ENCODE measurements at regions not wholly inside any gene's neighbourhood (a gene's known extent, or its start where the extent isn't known, plus 50 kb on each side); places are given as distances from the start of the nearest gene placed in this dataset.

DNA sequence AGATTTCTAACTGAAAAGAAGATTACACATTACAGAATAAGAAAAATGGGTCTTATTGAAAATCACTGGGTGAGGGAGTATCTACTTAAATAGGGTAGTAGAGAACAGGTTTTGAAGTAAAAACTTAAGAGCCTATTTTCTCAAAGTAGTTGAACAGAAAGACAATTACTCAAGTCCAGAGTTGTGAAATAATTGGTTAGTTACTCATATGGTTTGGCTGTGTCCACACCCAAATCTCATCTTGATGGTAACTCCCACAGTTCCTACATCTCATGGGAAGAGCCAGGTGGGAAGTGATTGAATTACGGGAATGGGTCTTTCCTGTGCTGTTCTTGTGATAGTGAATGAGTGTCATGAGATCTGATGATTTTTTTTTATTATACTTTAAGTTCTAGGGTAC lies 1035.3 kb upstream of the GJE1 start:
- POLR2A ChIA-PET = no interaction called here
- DNase-seq (ENCODE audit: extremely low spot score) = no peak
- CTCF ChIA-PET = interaction anchor here (1.0 kb wide), 1 partner anchor 13 kb away, joined by 3 read pairs; no protein-coding TSS in a partner anchor
- TF ChIP-seq, protein P1, sequence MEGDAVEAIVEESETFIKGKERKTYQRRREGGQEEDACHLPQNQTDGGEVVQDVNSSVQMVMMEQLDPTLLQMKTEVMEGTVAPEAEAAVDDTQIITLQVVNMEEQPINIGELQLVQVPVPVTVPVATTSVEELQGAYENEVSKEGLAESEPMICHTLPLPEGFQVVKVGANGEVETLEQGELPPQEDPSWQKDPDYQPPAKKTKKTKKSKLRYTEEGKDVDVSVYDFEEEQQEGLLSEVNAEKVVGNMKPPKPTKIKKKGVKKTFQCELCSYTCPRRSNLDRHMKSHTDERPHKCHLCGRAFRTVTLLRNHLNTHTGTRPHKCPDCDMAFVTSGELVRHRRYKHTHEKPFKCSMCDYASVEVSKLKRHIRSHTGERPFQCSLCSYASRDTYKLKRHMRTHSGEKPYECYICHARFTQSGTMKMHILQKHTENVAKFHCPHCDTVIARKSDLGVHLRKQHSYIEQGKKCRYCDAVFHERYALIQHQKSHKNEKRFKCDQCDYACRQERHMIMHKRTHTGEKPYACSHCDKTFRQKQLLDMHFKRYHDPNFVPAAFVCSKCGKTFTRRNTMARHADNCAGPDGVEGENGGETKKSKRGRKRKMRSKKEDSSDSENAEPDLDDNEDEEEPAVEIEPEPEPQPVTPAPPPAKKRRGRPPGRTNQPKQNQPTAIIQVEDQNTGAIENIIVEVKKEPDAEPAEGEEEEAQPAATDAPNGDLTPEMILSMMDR (IDR thresholded peaks at IDR 0.05; ENCODE audit: control extremely low read depth, extremely low read depth, low read depth, missing control alignments) = no peak

GRCh38 chr6:141095308-141095707 lies 1037.4 kb upstream of the GJE1 start:
- TF ChIP-seq, protein P1 (IDR thresholded peaks at IDR 0.05; ENCODE audit: control extremely low read depth, extremely low read depth, low read depth, missing control alignments) = no peak
- no peak for DNase-seq (ENCODE audit: extremely low spot score)
- ChIA-PET CTCF (no interaction called here), POLR2A (no interaction called here)

GRCh38 chr6:141088171-141088570 lies 1044.6 kb upstream of the GJE1 start:
- ChIA-PET CTCF (no interaction called here), POLR2A (no interaction called here)
- TF ChIP-seq, protein P1 (IDR thresholded peaks at IDR 0.05; ENCODE audit: control extremely low read depth, extremely low read depth, low read depth, missing control alignments) = no peak
- no peak for DNase-seq (ENCODE audit: extremely low spot score)

DNA sequence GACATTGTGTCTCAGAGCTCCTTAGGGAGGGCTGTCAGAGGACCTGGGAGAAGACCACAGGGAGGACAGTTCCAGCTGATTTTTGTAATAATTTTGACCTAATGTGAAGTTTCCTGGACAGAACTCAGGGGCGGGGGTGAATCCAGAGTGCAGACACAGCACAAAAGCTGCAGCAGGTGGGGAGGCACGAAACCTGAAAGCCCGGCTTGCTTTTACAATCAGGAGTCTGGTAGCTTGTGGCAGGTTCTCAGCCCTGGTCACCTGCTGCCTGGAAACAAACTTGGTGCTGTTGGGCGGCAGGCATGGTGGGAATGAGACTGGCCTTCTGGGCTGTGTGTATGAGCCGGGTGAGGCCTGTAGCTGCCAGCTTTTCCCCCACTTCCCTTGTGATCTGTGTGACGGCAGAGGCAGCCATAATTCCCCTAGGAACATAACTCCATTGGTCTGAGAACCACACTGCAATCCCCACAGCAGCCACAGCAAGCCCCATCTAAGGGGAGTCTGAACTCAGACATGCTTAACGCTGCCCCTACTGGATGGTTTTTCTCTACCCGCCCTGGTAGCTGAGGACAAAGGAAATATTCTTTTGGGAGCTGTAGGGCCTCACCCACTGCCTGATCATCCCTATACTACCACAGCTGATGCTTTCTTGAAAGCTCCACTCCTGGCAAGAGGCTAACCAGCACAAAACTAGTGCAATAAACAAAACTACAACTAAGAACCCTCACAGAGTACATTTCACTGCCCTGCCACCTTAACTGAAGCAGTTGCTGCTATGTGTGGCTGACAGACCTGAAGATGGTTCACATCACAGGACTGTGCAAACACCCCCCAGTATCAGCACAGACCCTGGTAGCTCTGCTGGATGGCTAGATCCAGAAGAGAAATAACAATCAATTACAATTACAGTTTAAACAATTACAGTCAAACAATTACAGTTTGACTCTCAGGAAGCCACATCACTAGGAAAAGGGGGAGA lies 1055.1 kb upstream of the GJE1 start:
- DNase-seq (ENCODE audit: extremely low spot score) = no peak
- ChIA-PET CTCF (interaction anchor here (0.9 to 1.6 kb wide), 5 partner anchors 9 to 39 kb away, joined by 3 to 5 read pairs (median 3); no protein-coding TSS in a partner anchor), POLR2A (no interaction called here)
- TF ChIP-seq, protein P1 (IDR thresholded peaks at IDR 0.05; ENCODE audit: control extremely low read depth, extremely low read depth, low read depth, missing control alignments) = peak; percentile 30

- CTCF ChIA-PET = interaction anchor here (0.8 to 1.6 kb wide), 2 partner anchors 11 to 16 kb away, joined by 3 read pairs; no protein-coding TSS in a partner anchor
- TF ChIP-seq, protein P1 (IDR thresholded peaks at IDR 0.05; ENCODE audit: control extremely low read depth, extremely low read depth, low read depth, missing control alignments) = no peak
- POLR2A ChIA-PET = no interaction called here
- DNase-seq (ENCODE audit: extremely low spot score) = no peak
Observed at GRCh38 chr6:141057761-141058160, 1075.0 kb upstream of the GJE1 start.

- no peak for DNase-seq (ENCODE audit: extremely low spot score)
- POLR2A ChIA-PET = no interaction called here
- CTCF ChIA-PET = interaction anchor here (0.8 to 1.6 kb wide), 2 partner anchors 10 to 17 kb away, joined by 3 read pairs; no protein-coding TSS in a partner anchor
- TF ChIP-seq, protein P1 (IDR thresholded peaks at IDR 0.05; ENCODE audit: control extremely low read depth, extremely low read depth, low read depth, missing control alignments) = no peak
Observed at GRCh38 chr6:141056945-141057625, 1075.6 kb upstream of the GJE1 start.
